Upper lobe of left lung (tissue), 4 donors: ENCODE measurements at regions not wholly inside any gene's neighbourhood (a gene's known extent, or its start where the extent isn't known, plus 50 kb on each side); places are given as distances from the start of the nearest gene placed in this dataset.

Source experiments
- EP300 ChIP-seq, 4 donors: sonication (generic); formaldehyde crosslinking; IDR thresholded peaks; one replicate each; pipeline ENCODE4 v1.5.1; 2017; ENCODE audit warnings: antibody characterized with exemption in 4 of 4, control low read depth in 2 of 4
- TF ChIP-seq, protein P1 (sequence below), 6 experiments: fragments of 450-650 bp in 4 of 6; fragments of 200-600 bp in 2 of 6; sonication (generic) in 2 of 6; IDR thresholded peaks; one replicate each; pipeline ENCODE4 v1.5.1; 2016 to 2019; ENCODE audit warnings: antibody characterized with exemption in 6 of 6

GRCh38 chr14:101173698-101174521 is 270.4 kb upstream of the RTL1 start:
- TF ChIP-seq, protein P1, sequence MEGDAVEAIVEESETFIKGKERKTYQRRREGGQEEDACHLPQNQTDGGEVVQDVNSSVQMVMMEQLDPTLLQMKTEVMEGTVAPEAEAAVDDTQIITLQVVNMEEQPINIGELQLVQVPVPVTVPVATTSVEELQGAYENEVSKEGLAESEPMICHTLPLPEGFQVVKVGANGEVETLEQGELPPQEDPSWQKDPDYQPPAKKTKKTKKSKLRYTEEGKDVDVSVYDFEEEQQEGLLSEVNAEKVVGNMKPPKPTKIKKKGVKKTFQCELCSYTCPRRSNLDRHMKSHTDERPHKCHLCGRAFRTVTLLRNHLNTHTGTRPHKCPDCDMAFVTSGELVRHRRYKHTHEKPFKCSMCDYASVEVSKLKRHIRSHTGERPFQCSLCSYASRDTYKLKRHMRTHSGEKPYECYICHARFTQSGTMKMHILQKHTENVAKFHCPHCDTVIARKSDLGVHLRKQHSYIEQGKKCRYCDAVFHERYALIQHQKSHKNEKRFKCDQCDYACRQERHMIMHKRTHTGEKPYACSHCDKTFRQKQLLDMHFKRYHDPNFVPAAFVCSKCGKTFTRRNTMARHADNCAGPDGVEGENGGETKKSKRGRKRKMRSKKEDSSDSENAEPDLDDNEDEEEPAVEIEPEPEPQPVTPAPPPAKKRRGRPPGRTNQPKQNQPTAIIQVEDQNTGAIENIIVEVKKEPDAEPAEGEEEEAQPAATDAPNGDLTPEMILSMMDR (IDR thresholded peaks at IDR 0.05) = no peak
- TF ChIP-seq EP300 (IDR thresholded peaks at IDR 0.05) = no peak
